ENCODE measurements at regions not wholly inside any gene's neighbourhood (a gene's known extent, or its start where the extent isn't known, plus 50 kb on each side); places are given as distances from the start of the nearest gene placed in this dataset.

DNA sequence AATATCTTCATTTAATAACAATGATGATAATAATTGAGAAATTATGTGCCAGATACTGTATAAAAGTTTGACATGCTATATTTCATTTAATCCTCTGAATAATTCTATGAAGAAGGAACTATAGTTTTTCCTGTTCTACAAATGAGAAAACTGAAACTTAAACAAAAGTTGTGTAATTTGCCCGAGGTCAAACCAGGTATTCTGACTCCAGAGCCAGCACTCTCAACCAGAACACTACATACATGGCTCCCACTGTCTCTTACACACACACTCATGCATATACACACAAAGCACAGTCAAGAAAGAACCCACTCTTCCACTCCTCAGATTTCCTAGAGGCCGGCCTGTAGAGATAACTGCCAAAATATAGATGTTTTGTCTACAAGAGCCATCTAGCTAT lies 374.0 kb upstream of the EMCN start:
- no peak overlapping the region for H3K4me3 ChIP-seq (ENCODE audit: low read length)
- TF ChIP-seq, protein P1, sequence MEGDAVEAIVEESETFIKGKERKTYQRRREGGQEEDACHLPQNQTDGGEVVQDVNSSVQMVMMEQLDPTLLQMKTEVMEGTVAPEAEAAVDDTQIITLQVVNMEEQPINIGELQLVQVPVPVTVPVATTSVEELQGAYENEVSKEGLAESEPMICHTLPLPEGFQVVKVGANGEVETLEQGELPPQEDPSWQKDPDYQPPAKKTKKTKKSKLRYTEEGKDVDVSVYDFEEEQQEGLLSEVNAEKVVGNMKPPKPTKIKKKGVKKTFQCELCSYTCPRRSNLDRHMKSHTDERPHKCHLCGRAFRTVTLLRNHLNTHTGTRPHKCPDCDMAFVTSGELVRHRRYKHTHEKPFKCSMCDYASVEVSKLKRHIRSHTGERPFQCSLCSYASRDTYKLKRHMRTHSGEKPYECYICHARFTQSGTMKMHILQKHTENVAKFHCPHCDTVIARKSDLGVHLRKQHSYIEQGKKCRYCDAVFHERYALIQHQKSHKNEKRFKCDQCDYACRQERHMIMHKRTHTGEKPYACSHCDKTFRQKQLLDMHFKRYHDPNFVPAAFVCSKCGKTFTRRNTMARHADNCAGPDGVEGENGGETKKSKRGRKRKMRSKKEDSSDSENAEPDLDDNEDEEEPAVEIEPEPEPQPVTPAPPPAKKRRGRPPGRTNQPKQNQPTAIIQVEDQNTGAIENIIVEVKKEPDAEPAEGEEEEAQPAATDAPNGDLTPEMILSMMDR (conservative IDR thresholded peaks at IDR 0.05; ENCODE audit: low read depth, low read length), result no peak
- no peak for DNase-seq (ENCODE audit: low read depth)

DNA sequence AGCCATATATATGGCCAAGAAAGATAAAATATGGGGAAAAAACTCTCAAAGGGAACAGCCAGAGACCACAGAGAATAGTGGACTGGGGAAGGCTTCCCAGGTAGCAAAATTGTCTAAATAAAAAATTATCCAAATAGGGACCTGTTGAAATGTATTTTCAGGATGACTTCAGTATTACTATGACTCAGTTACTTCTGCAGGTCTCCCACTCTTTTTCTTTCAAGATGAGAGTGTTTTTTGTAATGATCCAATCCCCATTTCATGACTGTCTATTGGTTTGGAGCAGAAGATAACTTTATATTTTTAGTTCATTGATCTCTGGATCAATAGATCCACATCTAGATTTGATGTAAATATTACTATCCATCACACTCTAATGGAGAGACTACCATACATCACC lies 372.1 kb upstream of the EMCN start:
- no peak for DNase-seq (ENCODE audit: low read depth)
- TF ChIP-seq, protein P1 (conservative IDR thresholded peaks at IDR 0.05; ENCODE audit: low read depth, low read length), result no peak
- H3K4me3 ChIP-seq (ENCODE audit: low read length), result no peak overlapping the region

DNA sequence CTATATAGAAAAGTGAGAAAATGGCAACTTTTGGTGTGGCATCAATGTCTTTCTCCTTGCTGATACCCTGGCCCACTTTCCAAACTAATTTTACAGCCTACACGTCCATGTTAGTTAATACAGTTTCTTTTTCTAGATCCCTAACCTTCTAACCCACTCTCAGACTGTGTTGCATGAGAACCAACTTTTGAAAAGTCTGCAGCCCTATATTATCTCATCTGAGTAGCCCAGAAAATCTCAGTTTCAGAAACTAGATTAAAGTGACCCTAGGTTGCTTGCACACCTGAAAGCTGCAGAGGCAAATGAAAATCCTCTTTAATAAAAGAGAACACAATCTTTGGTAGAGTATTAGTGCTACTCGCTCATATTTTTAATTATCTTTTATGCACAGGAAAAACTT lies 371.6 kb upstream of the EMCN start:
- no peak for DNase-seq (ENCODE audit: low read depth)
- TF ChIP-seq, protein P1 (conservative IDR thresholded peaks at IDR 0.05; ENCODE audit: low read depth, low read length), result no peak
- no peak overlapping the region for H3K4me3 ChIP-seq (ENCODE audit: low read length)

DNA sequence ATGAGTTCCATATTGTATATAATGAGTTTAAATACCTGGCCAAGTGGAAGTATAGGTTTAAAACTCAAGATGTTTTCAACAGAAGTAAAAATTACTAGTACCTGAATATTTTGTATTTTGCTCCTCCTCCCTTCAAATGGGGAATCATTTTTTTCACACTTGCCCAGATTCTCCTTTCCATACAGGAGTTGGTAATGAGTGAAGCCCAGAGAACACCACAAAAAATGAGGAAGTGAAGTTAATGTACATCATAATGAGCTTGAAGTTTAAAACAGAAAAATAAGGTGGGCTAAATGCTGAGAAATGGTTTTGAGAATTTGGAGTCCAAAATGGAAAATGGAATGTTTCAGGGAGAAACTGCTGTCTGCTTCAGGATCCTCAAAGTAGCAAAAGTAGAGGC lies 364.8 kb upstream of the EMCN start:
- DNase-seq (ENCODE audit: low read depth), result no peak
- no peak overlapping the region for H3K4me3 ChIP-seq (ENCODE audit: low read length)
- TF ChIP-seq, protein P1 (conservative IDR thresholded peaks at IDR 0.05; ENCODE audit: low read depth, low read length), result no peak

DNA sequence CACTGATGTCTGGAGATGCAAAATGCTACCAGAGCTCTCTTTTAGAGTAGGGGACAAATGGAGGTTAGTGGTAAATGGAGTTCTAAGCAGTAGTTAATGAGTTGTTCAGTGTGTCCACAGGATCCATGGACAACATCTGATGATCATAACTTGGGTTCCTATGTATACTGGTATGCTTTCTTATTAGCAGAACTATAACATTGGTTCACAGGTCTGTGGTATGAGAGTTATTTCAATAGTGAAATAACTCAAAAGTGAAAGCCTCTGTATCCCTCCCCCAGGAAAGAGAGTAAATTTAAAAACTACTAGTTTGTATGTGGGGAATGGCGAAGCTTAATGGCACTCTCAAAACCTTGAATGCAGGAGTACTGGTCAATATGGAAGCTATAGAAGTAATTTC lies 363.5 kb upstream of the EMCN start:
- no peak for DNase-seq (ENCODE audit: low read depth)
- TF ChIP-seq, protein P1 (conservative IDR thresholded peaks at IDR 0.05; ENCODE audit: low read depth, low read length), result no peak
- no peak overlapping the region for H3K4me3 ChIP-seq (ENCODE audit: low read length)

DNA sequence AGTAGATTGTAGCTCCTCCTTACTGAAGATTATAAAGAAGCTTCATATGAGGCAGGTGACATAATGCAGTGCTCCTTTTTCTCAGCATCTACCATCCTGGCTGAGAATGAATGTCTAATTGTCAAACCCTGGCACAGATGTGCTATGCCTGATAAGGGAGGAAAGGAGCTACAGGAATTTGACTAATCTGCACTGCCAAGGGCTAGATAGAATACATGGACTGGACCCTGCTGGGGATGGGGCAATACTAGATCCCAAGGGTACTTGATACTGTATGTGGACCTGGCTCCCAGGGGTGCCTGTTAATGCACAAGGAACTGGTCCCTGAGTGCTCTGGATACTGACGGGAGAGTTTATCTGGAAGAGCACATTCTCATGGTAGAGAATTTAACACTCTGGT lies 362.2 kb upstream of the EMCN start:
- H3K4me3 ChIP-seq (ENCODE audit: low read length), result no peak overlapping the region
- DNase-seq (ENCODE audit: low read depth), result no peak
- TF ChIP-seq, protein P1 (conservative IDR thresholded peaks at IDR 0.05; ENCODE audit: low read depth, low read length), result no peak

DNA sequence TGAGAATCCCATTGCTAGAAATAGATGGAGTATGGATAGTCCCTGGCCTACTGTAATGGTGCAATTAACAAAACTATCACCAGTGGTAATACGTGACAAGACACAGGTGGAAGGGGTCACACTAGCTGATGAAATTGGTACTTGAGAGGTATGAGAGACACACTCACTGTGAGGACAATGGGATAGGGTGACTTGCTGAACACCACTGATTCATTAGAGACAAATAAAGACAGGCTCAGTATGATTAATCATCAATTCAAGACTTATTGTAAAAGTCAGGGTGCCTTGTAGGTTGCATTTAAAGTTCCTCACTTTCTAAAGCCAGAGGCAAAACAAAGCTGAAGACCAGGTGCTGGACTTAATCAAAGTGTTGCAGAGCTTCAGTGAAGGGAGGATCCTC lies 361.6 kb upstream of the EMCN start:
- DNase-seq (ENCODE audit: low read depth), result no peak
- H3K4me3 ChIP-seq (ENCODE audit: low read length), result no peak overlapping the region
- TF ChIP-seq, protein P1 (conservative IDR thresholded peaks at IDR 0.05; ENCODE audit: low read depth, low read length), result no peak

Data from retinal pigment epithelial cell (primary cell).